LNCaP clone FGC (cell line): ENCODE measurements at regions not wholly inside any gene's neighbourhood (a gene's known extent, or its start where the extent isn't known, plus 50 kb on each side); places are given as distances from the start of the nearest gene placed in this dataset.
"Not testable (repeated sequence)": the region's sequence is repeated elsewhere in the genome, so short reads cannot be mapped to it uniquely, and the experiment has no call there.

Experiments used
- DNase-seq: peaks from one replicate; pipeline ENCODE4 v3.0.0-alpha.2; 2011; ENCODE audit warnings: low read depth
- H3K4me3 ChIP-seq: 2 replicates; pipeline ENCODE4 v1.5.1; 2011; ENCODE audit warnings: mild to moderate bottlenecking, low read depth, low read length, control low read depth
- CTCF ChIP-seq: IDR thresholded peaks from 2 replicates; pipeline ENCODE4 v1.5.1; 2012; ENCODE audit warnings: mild to moderate bottlenecking; ENCODE audit not compliant: control insufficient read depth, insufficient read depth; ENCODE audit errors: extremely low read depth

GRCh38 chr6:144485531-144485930, 200.4 kb downstream of the UTRN start:
- DNase-seq, result no peak
- TF ChIP-seq CTCF, result no peak

GRCh38 chr6:144488590-144488989, 203.5 kb downstream of the UTRN start:
- no peak for TF ChIP-seq CTCF
- no peak overlapping the region for H3K4me3 ChIP-seq
- DNase-seq, result no peak

More at GRCh38 chr6:144485531-144485930, 200.4 kb downstream of the UTRN start:
- no peak overlapping the region for H3K4me3 ChIP-seq

- TF ChIP-seq CTCF, result no peak
- DNase-seq, result peak; percentile 61
- H3K4me3 ChIP-seq, result no peak overlapping the region
Measured at GRCh38 chr6:144493035-144493910, 208.1 kb downstream of the UTRN start.

GRCh38 chr6:144495076-144495475, 209.9 kb downstream of the UTRN start:
- not testable (repeated sequence) for H3K4me3 ChIP-seq, DNase-seq

GRCh38 chr6:144497650-144498049, 212.5 kb downstream of the UTRN start:
- no peak overlapping the region for H3K4me3 ChIP-seq
- no peak for DNase-seq
- no peak for TF ChIP-seq CTCF

- no peak for TF ChIP-seq CTCF
- no peak overlapping the region for H3K4me3 ChIP-seq
Measured at GRCh38 chr6:144500892-144501291, 215.8 kb downstream of the UTRN start.

GRCh38 chr6:144505214-144505613, 220.1 kb downstream of the UTRN start:
- not testable (repeated sequence) for DNase-seq

More at GRCh38 chr6:144500892-144501291, 215.8 kb downstream of the UTRN start:
- no peak for DNase-seq

GRCh38 chr6:144506051-144506450, 220.9 kb downstream of the UTRN start:
- H3K4me3 ChIP-seq, DNase-seq: not testable (repeated sequence)

More at GRCh38 chr6:144505214-144505613, 220.1 kb downstream of the UTRN start:
- not testable (repeated sequence) for H3K4me3 ChIP-seq

- not testable (repeated sequence) for DNase-seq, H3K4me3 ChIP-seq
Measured at GRCh38 chr6:144507772-144508312, 222.7 kb downstream of the UTRN start.
